ENCODE measurements at regions not wholly inside any gene's neighbourhood (a gene's known extent, or its start where the extent isn't known, plus 50 kb on each side); places are given as distances from the start of the nearest gene placed in this dataset. TPM values are rescaled to one million over a fixed set of nuclear protein-coding genes. Genes with fewer than 3 reads are reported as not detected.

GRCh38 chr2:196587056-196587455 is 52.5 kb upstream of the CCDC150 start:
- no peaks in the 10 kb centered on the region for H3K36me3 ChIP-seq (ENCODE audit: insufficient read depth, low read length)
- H3K9ac ChIP-seq (ENCODE audit: low read depth, low read length) = no peak overlapping the region
- peak overlapping the region; percentile 26 for H3K4me2 ChIP-seq (ENCODE audit: low read length)
- H3K9me3 ChIP-seq (replicated peaks; ENCODE audit: low read length) = no peaks in the 10 kb centered on the region
- H3K4me1 ChIP-seq (ENCODE audit: control insufficient read depth, insufficient read depth, low read length) = peaks cover 9% of the 10 kb centered on the region
- H3K27me3 ChIP-seq (ENCODE audit: control insufficient read depth, insufficient read depth, low read length) = no peaks in the 10 kb centered on the region
- H3K4me3 ChIP-seq (ENCODE audit: low read length) = no peak overlapping the region

- H3K36me3 ChIP-seq (ENCODE audit: insufficient read depth, low read length) = no peaks in the 10 kb centered on the region
- no peaks in the 10 kb centered on the region for H3K27me3 ChIP-seq (ENCODE audit: control insufficient read depth, insufficient read depth, low read length)
- no peaks in the 10 kb centered on the region for H3K9me3 ChIP-seq (replicated peaks; ENCODE audit: low read length)
These were observed 51.8 kb upstream of the CCDC150 start for GRCh38 chr2:196587739-196588138.

GRCh38 chr2:196589419-196589818 is 50.1 kb upstream of the CCDC150 start:
- H3K27me3 ChIP-seq (ENCODE audit: control insufficient read depth, insufficient read depth, low read length) = no peaks in the 10 kb centered on the region
- H3K4me1 ChIP-seq (ENCODE audit: control insufficient read depth, insufficient read depth, low read length) = peaks cover 9% of the 10 kb centered on the region
- H3K4me2 ChIP-seq (ENCODE audit: low read length) = no peak overlapping the region
- H3K4me3 ChIP-seq (ENCODE audit: low read length) = no peak overlapping the region
- no peaks in the 10 kb centered on the region for H3K9me3 ChIP-seq (replicated peaks; ENCODE audit: low read length)
- H3K36me3 ChIP-seq (ENCODE audit: insufficient read depth, low read length) = no peaks in the 10 kb centered on the region
- no peak overlapping the region for H3K9ac ChIP-seq (ENCODE audit: low read depth, low read length)

More at GRCh38 chr2:196587739-196588138, 51.8 kb upstream of the CCDC150 start:
- no peak overlapping the region for H3K4me2 ChIP-seq (ENCODE audit: low read length)
- H3K4me1 ChIP-seq (ENCODE audit: control insufficient read depth, insufficient read depth, low read length) = peaks cover 9% of the 10 kb centered on the region
- H3K4me3 ChIP-seq (ENCODE audit: low read length) = no peak overlapping the region
- no peak overlapping the region for H3K9ac ChIP-seq (ENCODE audit: low read depth, low read length)

Small RNA genes in the stretch of these regions (small RNA-seq; reads per million reads assigned to genes)
- not detected for gene RN7SL820P
